ENCODE measurements at regions not wholly inside any gene's neighbourhood (a gene's known extent, or its start where the extent isn't known, plus 50 kb on each side); places are given as distances from the start of the nearest gene placed in this dataset.

DNA sequence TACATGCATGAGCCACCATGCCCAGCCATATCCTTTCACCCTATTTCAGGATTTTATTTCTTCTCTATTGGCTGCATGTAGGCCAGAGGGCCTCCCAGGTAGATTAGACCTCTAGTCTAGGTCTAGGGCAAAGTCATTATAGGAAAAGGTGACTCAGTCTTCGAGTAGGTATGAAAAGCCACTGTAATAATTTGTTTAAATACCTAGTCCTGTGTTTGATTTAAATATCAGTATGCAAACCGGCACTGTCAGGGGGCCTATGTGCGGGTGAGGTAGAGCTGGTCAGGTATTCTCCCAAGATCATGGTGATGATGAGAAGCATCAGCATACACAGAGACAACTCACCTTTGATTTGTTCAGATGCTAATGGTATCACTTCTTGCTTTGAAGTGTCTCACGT, 101.4 kb upstream of the UMPS start:
- no peaks in the 10 kb centered on the region for H3K79me2 ChIP-seq (ENCODE audit: control insufficient read depth in 1 of 2, insufficient read depth in 2 of 2, low read length in 2 of 2)
- no peak overlapping the region for H4K8ac ChIP-seq (ENCODE audit: extremely low read depth, insufficient read depth, low read length)
- H2AFZ ChIP-seq (ENCODE audit: low read length): no peak overlapping the region
- H4K5ac ChIP-seq (ENCODE audit: insufficient read length, low read depth, low read length): no peak overlapping the region
- H3K27ac ChIP-seq (ENCODE audit: low read depth, low read length): no peak overlapping the region
- no peak overlapping the region for H3K56ac ChIP-seq (replicated peaks; ENCODE audit: insufficient read length, low read depth, low read length)
- CTCF ChIA-PET (ENCODE audit: partially characterized antibody): interaction anchor here (0.6 to 1.2 kb wide), 3 partner anchors 15 to 710 kb away, joined by 3 to 5 read pairs (median 3); no protein-coding TSS in a partner anchor
- H3K4me2 ChIP-seq (ENCODE audit: insufficient read depth in 1 of 2, low read depth in 2 of 2, low read length in 2 of 2): no peak overlapping the region
- no peak overlapping the region for H4K91ac ChIP-seq (replicated peaks; ENCODE audit: insufficient read length, low read length)
- POLR2A ChIA-PET (ENCODE audit: partially characterized antibody): no interaction called here
- WGBS, 2 experiments (ENCODE audit: extremely low coverage in 1 of 2, insufficient coverage in 1 of 2, insufficient read length in 1 of 2, insufficient replicate concordance in 2 of 2, low coverage in 1 of 2, low lambda C conversion rate in 2 of 2, missing lambda C conversion rate in 1 of 2): 79% methylated on average over 4 of the region's 4 CpGs; no CpG with 5 or more reads in 1 of the 2 experiments
- DNase-seq (ENCODE audit: low read depth in 1 of 2, low spot score in 2 of 2) (no peak), FAIRE-seq (no peak)
- no peak overlapping the region for H3K14ac ChIP-seq (ENCODE audit: insufficient read length)
- H3K79me1 ChIP-seq (ENCODE audit: low read depth, low read length): no peaks in the 10 kb centered on the region
- H3K36me3 ChIP-seq (ENCODE audit: control insufficient read depth in 2 of 4, insufficient read depth in 4 of 4, low read length in 3 of 4): no peaks in the 10 kb centered on the region
- no peak overlapping the region for H3K4ac ChIP-seq (replicated peaks; ENCODE audit: insufficient read length, low read depth, low read length)
- H2BK20ac ChIP-seq (ENCODE audit: low read length): no peak overlapping the region
- no peak overlapping the region for H2BK12ac ChIP-seq (ENCODE audit: low read depth, low read length)
- no peaks in the 10 kb centered on the region; a peak in 1 of 4 replicates for H3K9me3 ChIP-seq (ENCODE audit: insufficient read depth in 2 of 2, low read depth in 1 of 2, low read length in 1 of 2)
- H2AK5ac ChIP-seq (ENCODE audit: low read depth, low read length): no peak overlapping the region
- H2BK5ac ChIP-seq (ENCODE audit: low read depth, low read length): no peak overlapping the region
- H3K23me2 ChIP-seq (ENCODE audit: low read depth, low read length): no peaks in the 10 kb centered on the region; the same call in 1 of the 2 replicates
- TF ChIP-seq, protein P1, sequence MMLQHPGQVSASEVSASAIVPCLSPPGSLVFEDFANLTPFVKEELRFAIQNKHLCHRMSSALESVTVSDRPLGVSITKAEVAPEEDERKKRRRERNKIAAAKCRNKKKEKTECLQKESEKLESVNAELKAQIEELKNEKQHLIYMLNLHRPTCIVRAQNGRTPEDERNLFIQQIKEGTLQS (IDR thresholded peaks at IDR 0.05; ENCODE audit: insufficient read depth, low read depth, low read length): no peak
- TF ChIP-seq EP300 (IDR thresholded peaks at IDR 0.05; ENCODE audit: borderline replicate concordance in 1 of 2, low read depth in 2 of 2, low read length in 2 of 2) (no peak), CEBPB (IDR thresholded peaks at IDR 0.05; ENCODE audit: low read depth, low read length) (no peak)
- no peaks in the 10 kb centered on the region for H4K20me1 ChIP-seq (replicated peaks in 1 of 2; ENCODE audit: control insufficient read depth in 1 of 2, insufficient read depth in 2 of 2, low read length in 2 of 2)
- H3K18ac ChIP-seq (ENCODE audit: extremely low read depth, low read length): no peak overlapping the region
- H2BK120ac ChIP-seq (replicated peaks; ENCODE audit: low read depth, low read length): no peak overlapping the region
- no peak overlapping the region for H3K4me3 ChIP-seq (ENCODE audit: extremely low read depth in 1 of 4, insufficient read depth in 2 of 4, low read depth in 3 of 4, low read length in 4 of 4)
- H3K4me1 ChIP-seq (replicated peaks in 1 of 4; ENCODE audit: control insufficient read depth in 3 of 4, insufficient read depth in 4 of 4, low read length in 3 of 4): no peaks in the 10 kb centered on the region
- H3K9ac ChIP-seq (replicated peaks in 1 of 4; ENCODE audit: extremely low read depth in 1 of 4, low read depth in 3 of 4, low read length in 3 of 4): no peak overlapping the region
- H3K23ac ChIP-seq (ENCODE audit: insufficient read length): no peak overlapping the region
- no peak overlapping the region for H2BK15ac ChIP-seq (ENCODE audit: low read length)
- H3K27me3 ChIP-seq (replicated peaks in 1 of 4; ENCODE audit: control insufficient read depth in 3 of 4, extremely low read depth in 1 of 4, insufficient read depth in 3 of 4, low read length in 3 of 4): no peaks in the 10 kb centered on the region; a peak in 1 of 7 replicates
